Thoracic aorta (tissue), 2 donors: ENCODE measurements at regions not wholly inside any gene's neighbourhood (a gene's known extent, or its start where the extent isn't known, plus 50 kb on each side); places are given as distances from the start of the nearest gene placed in this dataset.

Experiments used
- ATAC-seq: fragments of 150-250 bp; one replicate; pipeline ENCODE4 v1.8.0; 2017; ENCODE audit warnings: low read depth; ENCODE audit not compliant: insufficient number of reproducible peaks, low FRiP score
- DNase-seq: peaks from one replicate; pipeline ENCODE4 v3.0.0-alpha.2; 2020; ENCODE audit warnings: low spot score
- H3K27ac ChIP-seq, 2 donors: fragments of 200-600 bp; sonication (generic); 1 replicate in 1 of 2; 2 replicates in 1 of 2; pipeline ENCODE4 v1.5.1; 2016; ENCODE audit warnings: mild to moderate bottlenecking in 2 of 2, moderate library complexity in 2 of 2
- H3K27me3 ChIP-seq: fragments of 200-600 bp; sonication (generic); replicated peaks from 2 replicates; pipeline ENCODE4 v1.6.0; 2016; ENCODE audit warnings: mild to moderate bottlenecking; ENCODE audit not compliant: insufficient read depth
- H3K36me3 ChIP-seq: fragments of 200-600 bp; sonication (generic); one replicate; pipeline ENCODE4 v1.5.1; 2016
- H3K4me1 ChIP-seq, 2 donors: fragments of 200-600 bp; sonication (generic); 1 replicate in 1 of 2; 2 replicates in 1 of 2; pipeline versions ENCODE4 v1.5.1 to v1.6.0; 2016; ENCODE audit warnings: low read depth in 2 of 2, mild to moderate bottlenecking in 1 of 2; ENCODE audit not compliant: control insufficient read depth in 1 of 2
- H3K4me3 ChIP-seq: fragments of 200-600 bp; sonication (generic); 2 replicates; pipeline ENCODE4 v1.5.1; 2016; ENCODE audit warnings: mild to moderate bottlenecking
- H3K9me3 ChIP-seq: fragments of 200-600 bp; sonication (generic); 2 replicates; pipeline ENCODE4 v1.5.1; 2016
- CTCF ChIP-seq: fragments of 200-600 bp; sonication (generic); IDR thresholded peaks from one replicate; pipeline ENCODE4 v1.5.1; 2019; ENCODE audit warnings: antibody characterized with exemption

- H3K9me3 ChIP-seq: no peaks in the 10 kb centered on the region
- no peak overlapping the region for H3K27ac ChIP-seq
- ATAC-seq (no peak), DNase-seq (no peak)
- no peak overlapping the region for H3K4me3 ChIP-seq
- TF ChIP-seq CTCF: no peak
- no peaks in the 10 kb centered on the region for H3K4me1 ChIP-seq
- H3K27me3 ChIP-seq: no peaks in the 10 kb centered on the region
- H3K36me3 ChIP-seq: no peaks in the 10 kb centered on the region
These were observed 155.4 kb upstream of the LAMA2 start for GRCh38 chr6:128727500-128727899.

GRCh38 chr6:128725271-128726233 lies 157.4 kb upstream of the LAMA2 start:
- H3K36me3 ChIP-seq: no peaks in the 10 kb centered on the region
- no peak overlapping the region for H3K27ac ChIP-seq
- DNase-seq (no peak), ATAC-seq (no peak)
- no peak overlapping the region for H3K4me3 ChIP-seq
- H3K9me3 ChIP-seq: no peaks in the 10 kb centered on the region
- no peaks in the 10 kb centered on the region for H3K27me3 ChIP-seq
- H3K4me1 ChIP-seq: no peaks in the 10 kb centered on the region
- peak; percentile 49 for TF ChIP-seq CTCF

DNA sequence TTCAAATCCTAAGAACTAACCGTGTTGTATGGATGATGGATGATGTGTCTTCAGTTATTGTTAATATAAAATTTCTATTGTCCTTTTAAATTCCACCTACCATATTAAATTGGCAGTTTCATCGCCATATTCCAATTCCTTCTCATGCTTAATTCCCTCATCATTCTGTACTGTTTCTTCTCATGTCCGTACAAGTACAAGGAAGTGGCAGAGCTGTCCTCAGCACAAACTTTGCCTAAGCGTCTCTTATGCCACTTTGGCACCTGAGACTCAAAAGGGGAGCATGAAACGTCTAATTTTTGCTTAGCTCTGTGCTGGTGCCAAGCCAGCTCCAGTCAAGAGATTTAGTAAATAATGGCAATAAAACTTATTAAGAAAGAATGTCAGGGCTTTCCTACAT lies 158.2 kb upstream of the LAMA2 start:
- ATAC-seq (no peak), DNase-seq (no peak)
- no peak for TF ChIP-seq CTCF
- Histone ChIP-seq H3K36me3 (no peaks in the 10 kb centered on the region), H3K27ac (no peak overlapping the region), H3K4me3 (no peak overlapping the region), H3K9me3 (no peaks in the 10 kb centered on the region), H3K4me1 (no peaks in the 10 kb centered on the region), H3K27me3 (no peaks in the 10 kb centered on the region)

DNA sequence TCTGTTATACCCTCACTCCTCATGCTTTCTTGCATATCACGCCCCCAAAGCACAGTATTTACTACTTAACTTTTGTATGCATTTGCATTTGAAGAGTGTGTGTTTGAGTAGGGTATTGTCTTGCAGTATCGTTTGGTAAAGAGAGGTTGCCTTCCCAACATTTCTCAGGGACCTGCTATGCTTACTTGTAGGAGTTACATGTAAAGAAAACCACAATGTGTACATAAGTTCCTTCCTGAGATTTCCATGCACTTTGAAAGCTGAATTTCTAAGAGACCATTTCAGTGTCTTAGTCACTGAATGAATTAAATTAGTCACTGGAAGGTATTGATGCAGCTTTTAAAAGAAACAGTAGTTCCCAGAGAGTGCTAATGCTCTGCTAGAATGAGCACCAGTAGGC lies 159.3 kb upstream of the LAMA2 start:
- Histone ChIP-seq H3K27me3 (no peaks in the 10 kb centered on the region), H3K4me3 (no peak overlapping the region), H3K9me3 (no peaks in the 10 kb centered on the region), H3K27ac (no peak overlapping the region), H3K36me3 (no peaks in the 10 kb centered on the region), H3K4me1 (no peaks in the 10 kb centered on the region)
- DNase-seq: no peak
- no peak for ATAC-seq
- no peak for TF ChIP-seq CTCF

- Histone ChIP-seq H3K36me3 (no peaks in the 10 kb centered on the region), H3K9me3 (no peaks in the 10 kb centered on the region), H3K4me3 (no peak overlapping the region), H3K4me1 (no peaks in the 10 kb centered on the region), H3K27ac (no peak overlapping the region), H3K27me3 (no peaks in the 10 kb centered on the region)
- no peak for DNase-seq
- no peak for TF ChIP-seq CTCF
- no peak for ATAC-seq
These were observed 162.0 kb upstream of the LAMA2 start for GRCh38 chr6:128720891-128721290.
